ENCODE measurements at regions not wholly inside any gene's neighbourhood (a gene's known extent, or its start where the extent isn't known, plus 50 kb on each side); places are given as distances from the start of the nearest gene placed in this dataset.

- no peak for TF ChIP-seq CTCF (IDR thresholded peaks at IDR 0.05)
- no peak for TF ChIP-seq POLR2A (IDR thresholded peaks at IDR 0.05)
Measured at GRCh38 chr9:21570643-21571275, 88.6 kb upstream of the IFNE start.

All from adrenal gland (tissue), 5 donors.